PFSK-1 (cell line): ENCODE measurements at regions not wholly inside any gene's neighbourhood (a gene's known extent, or its start where the extent isn't known, plus 50 kb on each side); places are given as distances from the start of the nearest gene placed in this dataset.

Experiments
- FOXP2 ChIP-seq: optimal IDR thresholded peaks from 2 replicates; pipeline ENCODE3; 2011; ENCODE audit warnings: borderline replicate concordance, control low read depth, inconsistent platforms; ENCODE audit not compliant: insufficient read depth; ENCODE audit errors: extremely low read length, extremely low read depth
- POLR2AphosphoS5 ChIP-seq: IDR thresholded peaks from 2 replicates; pipeline ENCODE4 v1.6.1; 2012; ENCODE audit warnings: low read depth, mild to moderate bottlenecking, control low read depth, low read length, moderate library complexity
- SIN3A ChIP-seq: IDR thresholded peaks from 2 replicates; pipeline ENCODE4 v1.6.1; 2012; ENCODE audit warnings: mild to moderate bottlenecking, low read length, moderate library complexity, borderline replicate concordance; ENCODE audit not compliant: insufficient read depth
- TAF1 ChIP-seq: IDR thresholded peaks from 2 replicates; pipeline ENCODE4 v1.6.1; 2012; ENCODE audit warnings: low read length, control low read depth, borderline replicate concordance; ENCODE audit not compliant: insufficient read depth
- TF ChIP-seq, protein P1 (sequence below), 2 experiments: IDR thresholded peaks; 2 replicates each; pipeline versions ENCODE4 v1.6.1 to v1.8.0; 2011 to 2012; ENCODE audit warnings: low read depth in 2 of 2, low read length in 2 of 2, control low read depth in 1 of 2, inconsistent platforms in 1 of 2, mild to moderate bottlenecking in 1 of 2, moderate library complexity in 1 of 2; ENCODE audit not compliant: insufficient read depth in 1 of 2

GRCh38 chr10:112091703-112092102 lies 91.9 kb downstream of the GPAM start:
- TF ChIP-seq SIN3A (no peak), POLR2AphosphoS5 (no peak), TAF1 (no peak), FOXP2 (no peak)
- TF ChIP-seq, protein P1, sequence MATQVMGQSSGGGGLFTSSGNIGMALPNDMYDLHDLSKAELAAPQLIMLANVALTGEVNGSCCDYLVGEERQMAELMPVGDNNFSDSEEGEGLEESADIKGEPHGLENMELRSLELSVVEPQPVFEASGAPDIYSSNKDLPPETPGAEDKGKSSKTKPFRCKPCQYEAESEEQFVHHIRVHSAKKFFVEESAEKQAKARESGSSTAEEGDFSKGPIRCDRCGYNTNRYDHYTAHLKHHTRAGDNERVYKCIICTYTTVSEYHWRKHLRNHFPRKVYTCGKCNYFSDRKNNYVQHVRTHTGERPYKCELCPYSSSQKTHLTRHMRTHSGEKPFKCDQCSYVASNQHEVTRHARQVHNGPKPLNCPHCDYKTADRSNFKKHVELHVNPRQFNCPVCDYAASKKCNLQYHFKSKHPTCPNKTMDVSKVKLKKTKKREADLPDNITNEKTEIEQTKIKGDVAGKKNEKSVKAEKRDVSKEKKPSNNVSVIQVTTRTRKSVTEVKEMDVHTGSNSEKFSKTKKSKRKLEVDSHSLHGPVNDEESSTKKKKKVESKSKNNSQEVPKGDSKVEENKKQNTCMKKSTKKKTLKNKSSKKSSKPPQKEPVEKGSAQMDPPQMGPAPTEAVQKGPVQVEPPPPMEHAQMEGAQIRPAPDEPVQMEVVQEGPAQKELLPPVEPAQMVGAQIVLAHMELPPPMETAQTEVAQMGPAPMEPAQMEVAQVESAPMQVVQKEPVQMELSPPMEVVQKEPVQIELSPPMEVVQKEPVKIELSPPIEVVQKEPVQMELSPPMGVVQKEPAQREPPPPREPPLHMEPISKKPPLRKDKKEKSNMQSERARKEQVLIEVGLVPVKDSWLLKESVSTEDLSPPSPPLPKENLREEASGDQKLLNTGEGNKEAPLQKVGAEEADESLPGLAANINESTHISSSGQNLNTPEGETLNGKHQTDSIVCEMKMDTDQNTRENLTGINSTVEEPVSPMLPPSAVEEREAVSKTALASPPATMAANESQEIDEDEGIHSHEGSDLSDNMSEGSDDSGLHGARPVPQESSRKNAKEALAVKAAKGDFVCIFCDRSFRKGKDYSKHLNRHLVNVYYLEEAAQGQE (IDR thresholded peaks at IDR 0.05; ENCODE audit: insufficient read depth in 1 of 2, low read depth in 2 of 2, low read length in 2 of 2) = no peak

- TF ChIP-seq FOXP2 (no peak), TAF1 (no peak), SIN3A (no peak), POLR2AphosphoS5 (no peak)
- TF ChIP-seq, protein P1 (IDR thresholded peaks at IDR 0.05; ENCODE audit: insufficient read depth in 1 of 2, low read depth in 2 of 2, low read length in 2 of 2) = no peak
These were observed 91.0 kb downstream of the GPAM start for GRCh38 chr10:112092519-112092918.

GRCh38 chr10:112094984-112095383 lies 88.6 kb downstream of the GPAM start:
- TF ChIP-seq SIN3A (no peak), POLR2AphosphoS5 (no peak), TAF1 (no peak), FOXP2 (no peak)
- TF ChIP-seq, protein P1 (IDR thresholded peaks at IDR 0.05; ENCODE audit: insufficient read depth in 1 of 2, low read depth in 2 of 2, low read length in 2 of 2) = no peak

DNA sequence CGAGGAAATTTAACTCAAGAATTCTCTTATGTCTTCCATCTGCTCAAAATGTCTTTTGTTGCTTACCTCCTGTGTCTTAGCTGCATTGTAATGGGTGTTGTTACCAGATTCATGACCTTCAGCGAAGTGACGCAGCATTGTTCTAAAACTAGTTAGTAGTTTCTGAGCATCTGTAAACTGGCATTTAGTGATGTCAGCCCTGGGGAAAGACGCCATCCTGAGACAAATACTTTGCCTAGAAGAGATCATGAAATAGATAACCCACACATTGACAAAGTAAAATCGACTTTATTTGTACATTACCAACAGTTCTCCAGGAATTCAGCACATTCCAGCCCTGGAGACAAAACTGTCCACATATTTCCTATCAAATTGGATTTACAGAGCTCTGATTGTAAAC lies 87.8 kb downstream of the GPAM start:
- TF ChIP-seq, protein P1 (IDR thresholded peaks at IDR 0.05; ENCODE audit: insufficient read depth in 1 of 2, low read depth in 2 of 2, low read length in 2 of 2) = no peak
- TF ChIP-seq TAF1 (no peak), FOXP2 (no peak)

- no peak for TF ChIP-seq POLR2AphosphoS5
- no peak for TF ChIP-seq TAF1
- TF ChIP-seq, protein P1 (IDR thresholded peaks at IDR 0.05; ENCODE audit: insufficient read depth in 1 of 2, low read depth in 2 of 2, low read length in 2 of 2) = no peak
- TF ChIP-seq FOXP2 = no peak
- TF ChIP-seq SIN3A = no peak
These were observed 84.9 kb downstream of the GPAM start for GRCh38 chr10:112098682-112099081.
